GM21737 (cell line): ENCODE measurements at regions not wholly inside any gene's neighbourhood (a gene's known extent, or its start where the extent isn't known, plus 50 kb on each side); places are given as distances from the start of the nearest gene placed in this dataset.
"Not testable (repeated sequence)": the region's sequence is repeated elsewhere in the genome, so short reads cannot be mapped to it uniquely, and the experiment has no call there.

Experiments
- ATAC-seq: cut with Tn5 transposase; IDR thresholded peaks from one replicate; pipeline ENCODE4 v1.9.1; 2021; ENCODE audit warnings: mild to moderate bottlenecking, moderate library complexity; ENCODE audit not compliant: unreplicated experiment

GRCh38 chr7:65797086-65797485, 75.8 kb upstream of the VKORC1L1 start:
- ATAC-seq, result not testable (repeated sequence)

GRCh38 chr7:65797566-65797965, 75.3 kb upstream of the VKORC1L1 start:
- not testable (repeated sequence) for ATAC-seq

- peak; percentile 95 for ATAC-seq
These were observed 74.5 kb upstream of the VKORC1L1 start for GRCh38 chr7:65798111-65799075.

- ATAC-seq, result not testable (repeated sequence)
These were observed 72.7 kb upstream of the VKORC1L1 start for GRCh38 chr7:65800191-65800590.

- ATAC-seq, result no peak
These were observed 72.0 kb upstream of the VKORC1L1 start for GRCh38 chr7:65800890-65801341.

GRCh38 chr7:65804887-65805286, 68.0 kb upstream of the VKORC1L1 start:
- no peak for ATAC-seq

GRCh38 chr7:65807067-65807466, 65.8 kb upstream of the VKORC1L1 start:
- ATAC-seq, result not testable (repeated sequence)

GRCh38 chr7:65809259-65809981, 63.5 kb upstream of the VKORC1L1 start:
- peak; percentile 94 for ATAC-seq

GRCh38 chr7:65809982-65810288, 62.9 kb upstream of the VKORC1L1 start:
- peak; percentile 17 for ATAC-seq

GRCh38 chr7:65812281-65812680, 60.6 kb upstream of the VKORC1L1 start:
- ATAC-seq, result no peak

- not testable (repeated sequence) for ATAC-seq
These were observed 58.2 kb upstream of the VKORC1L1 start for GRCh38 chr7:65814556-65815167.

GRCh38 chr7:65820287-65820950, 52.5 kb upstream of the VKORC1L1 start:
- no peak for ATAC-seq
